GM12864 (cell line): ENCODE measurements at regions not wholly inside any gene's neighbourhood (a gene's known extent, or its start where the extent isn't known, plus 50 kb on each side); places are given as distances from the start of the nearest gene placed in this dataset.

Source experiments
- DNase-seq: peaks from one replicate; pipeline ENCODE4 v3.0.0-alpha.2; 2011; ENCODE audit warnings: low read depth
- H3K4me3 ChIP-seq: 2 replicates; pipeline ENCODE4 v1.5.1; 2011; ENCODE audit warnings: mild to moderate bottlenecking, low read depth, low read length, control low read depth
- TF ChIP-seq, protein P1 (sequence below): IDR thresholded peaks from 2 replicates; pipeline ENCODE4 v1.5.1; 2011; ENCODE audit warnings: low read depth, mild to moderate bottlenecking, moderate library complexity, low read length, control low read depth, inconsistent platforms; ENCODE audit errors: missing control alignments

DNA sequence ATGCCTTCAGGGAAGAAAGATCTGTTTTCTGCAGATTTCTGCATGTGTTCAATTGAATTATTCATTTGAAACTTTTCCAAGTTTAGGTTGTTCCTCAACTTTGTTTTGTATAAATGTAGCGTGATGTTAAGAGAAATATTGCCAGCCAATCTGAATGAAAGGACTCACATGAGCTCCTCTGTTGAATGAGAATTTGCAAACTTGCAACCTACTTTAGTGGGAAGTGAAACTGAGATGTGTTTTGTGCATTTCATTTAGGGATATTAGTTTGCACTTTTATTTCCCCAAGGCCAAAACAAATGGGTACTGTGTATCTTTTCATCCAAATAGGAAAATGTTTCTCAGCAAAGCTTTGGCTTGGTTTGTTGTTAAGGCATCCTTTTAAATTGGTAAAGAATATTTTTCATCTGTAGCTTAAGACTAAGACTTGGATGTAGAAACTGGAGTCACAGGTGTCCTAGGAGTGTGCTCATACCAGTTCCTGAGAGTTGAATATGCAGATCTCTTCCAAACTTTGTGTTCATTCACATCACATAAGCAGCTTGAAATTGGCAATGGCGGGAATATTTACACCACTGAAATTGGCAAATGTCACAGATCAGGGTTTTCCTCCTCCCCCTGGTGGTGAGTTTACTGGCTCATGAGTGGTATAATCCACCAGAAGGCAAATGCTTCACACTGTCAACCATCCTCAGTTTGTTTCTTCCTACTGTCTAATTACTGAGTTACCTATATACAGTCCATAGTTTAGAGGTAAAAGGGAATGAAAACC, 193.6 kb upstream of the BANK1 start:
- no peak for DNase-seq
- H3K4me3 ChIP-seq, result no peak overlapping the region
- TF ChIP-seq, protein P1, sequence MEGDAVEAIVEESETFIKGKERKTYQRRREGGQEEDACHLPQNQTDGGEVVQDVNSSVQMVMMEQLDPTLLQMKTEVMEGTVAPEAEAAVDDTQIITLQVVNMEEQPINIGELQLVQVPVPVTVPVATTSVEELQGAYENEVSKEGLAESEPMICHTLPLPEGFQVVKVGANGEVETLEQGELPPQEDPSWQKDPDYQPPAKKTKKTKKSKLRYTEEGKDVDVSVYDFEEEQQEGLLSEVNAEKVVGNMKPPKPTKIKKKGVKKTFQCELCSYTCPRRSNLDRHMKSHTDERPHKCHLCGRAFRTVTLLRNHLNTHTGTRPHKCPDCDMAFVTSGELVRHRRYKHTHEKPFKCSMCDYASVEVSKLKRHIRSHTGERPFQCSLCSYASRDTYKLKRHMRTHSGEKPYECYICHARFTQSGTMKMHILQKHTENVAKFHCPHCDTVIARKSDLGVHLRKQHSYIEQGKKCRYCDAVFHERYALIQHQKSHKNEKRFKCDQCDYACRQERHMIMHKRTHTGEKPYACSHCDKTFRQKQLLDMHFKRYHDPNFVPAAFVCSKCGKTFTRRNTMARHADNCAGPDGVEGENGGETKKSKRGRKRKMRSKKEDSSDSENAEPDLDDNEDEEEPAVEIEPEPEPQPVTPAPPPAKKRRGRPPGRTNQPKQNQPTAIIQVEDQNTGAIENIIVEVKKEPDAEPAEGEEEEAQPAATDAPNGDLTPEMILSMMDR, result peak; percentile 54

DNA sequence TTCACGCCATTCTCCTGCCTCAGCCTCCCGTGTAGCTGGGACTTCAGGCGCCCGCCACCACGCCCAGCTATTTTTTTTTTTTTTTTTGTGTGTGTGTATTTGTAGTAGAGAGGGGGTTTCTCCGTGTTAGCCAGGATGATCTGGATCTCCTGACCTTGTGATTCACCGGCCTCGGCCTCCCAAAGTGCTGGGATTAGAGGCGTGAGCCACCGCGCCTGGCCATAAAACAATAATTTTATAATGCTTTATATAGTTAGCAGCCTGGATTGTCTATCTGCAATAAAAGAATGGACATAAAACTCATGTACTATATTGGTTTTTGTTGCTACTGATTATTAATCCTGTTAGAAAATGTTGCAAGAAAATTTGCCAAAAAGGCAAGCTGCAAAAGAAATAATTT, 195.9 kb upstream of the BANK1 start:
- no peak overlapping the region for H3K4me3 ChIP-seq
- TF ChIP-seq, protein P1, result no peak
- DNase-seq, result no peak

DNA sequence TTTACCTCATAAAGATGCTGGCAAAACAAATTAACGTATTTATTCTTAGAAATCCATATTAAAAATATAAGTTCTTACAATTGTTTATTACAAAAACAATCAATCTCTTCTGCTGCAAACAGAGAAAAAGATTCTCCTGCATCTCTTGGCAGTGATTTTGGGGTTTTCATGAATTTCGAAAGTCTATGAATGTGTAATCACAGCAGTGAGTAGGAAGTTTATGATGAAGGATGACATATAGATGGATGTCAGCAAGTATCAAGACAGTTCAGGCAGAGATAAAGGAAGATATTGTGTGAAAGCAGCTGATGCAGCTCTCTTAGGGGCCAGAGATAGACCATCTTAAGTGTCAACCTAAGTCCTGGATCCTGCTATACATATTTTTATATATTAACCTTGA, 196.9 kb upstream of the BANK1 start:
- no peak overlapping the region for H3K4me3 ChIP-seq
- DNase-seq, result no peak
- TF ChIP-seq, protein P1, result no peak

DNA sequence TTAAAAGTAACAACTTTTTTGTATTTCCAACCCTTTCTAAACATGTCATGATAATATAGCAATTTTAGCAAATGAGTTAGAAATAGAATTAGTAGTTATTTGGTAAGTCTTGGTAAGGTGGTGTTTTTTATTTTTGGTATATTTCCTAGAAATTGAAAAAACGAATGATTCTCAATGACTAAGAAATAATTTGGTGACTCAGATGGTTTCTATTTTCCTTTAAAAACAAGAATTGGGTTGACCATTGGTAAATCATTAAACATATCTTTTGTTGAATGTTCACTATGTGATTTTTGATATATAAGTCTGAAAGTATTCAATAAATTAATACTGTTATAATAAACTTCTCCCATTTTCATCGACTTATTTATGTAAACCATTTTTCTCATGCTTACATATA, 206.2 kb upstream of the BANK1 start:
- DNase-seq, result no peak
- H3K4me3 ChIP-seq, result no peak overlapping the region
- TF ChIP-seq, protein P1, result no peak

DNA sequence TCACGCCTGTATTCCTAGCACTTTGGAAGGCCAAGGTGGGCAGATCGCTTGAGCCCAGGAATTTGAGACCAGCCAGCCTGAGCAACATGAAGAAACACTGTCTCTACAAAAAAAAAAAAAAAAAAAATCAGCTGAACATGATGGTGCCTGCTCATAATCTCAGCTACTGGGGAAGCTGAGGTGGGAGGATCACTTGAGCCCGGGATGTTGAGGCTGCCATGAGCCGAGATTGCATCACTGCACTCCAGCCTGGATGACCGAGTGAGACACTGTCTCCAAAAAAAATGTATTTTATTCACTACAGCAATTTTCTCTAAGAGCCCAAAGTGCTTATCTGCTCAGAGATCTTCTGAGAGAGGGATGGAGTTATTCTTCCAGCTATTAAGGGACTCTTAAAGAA, 215.8 kb upstream of the PPP3CA start:
- no peak overlapping the region for H3K4me3 ChIP-seq
- TF ChIP-seq, protein P1, result no peak
- DNase-seq, result no peak

DNA sequence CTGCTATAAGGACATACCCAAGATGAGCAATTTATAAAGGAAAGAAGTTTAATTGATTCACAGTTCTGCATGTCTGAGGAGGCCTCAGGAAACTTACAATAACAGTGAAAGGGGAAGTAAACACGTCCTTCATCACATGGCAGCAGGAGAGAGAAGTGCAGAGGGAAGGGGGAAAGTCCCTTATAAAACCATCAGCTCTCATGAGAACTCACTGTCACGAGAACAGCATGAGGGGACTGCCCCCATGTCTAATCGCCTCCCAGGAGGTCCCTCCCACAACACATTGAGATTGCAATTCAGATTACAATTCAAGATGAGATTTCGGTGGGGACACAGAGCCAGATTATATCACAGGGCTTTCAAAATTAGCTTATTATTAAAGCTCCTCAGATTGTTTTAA, 209.5 kb upstream of the PPP3CA start:
- TF ChIP-seq, protein P1, result no peak
- H3K4me3 ChIP-seq, result no peak overlapping the region
- peak; percentile 0 for DNase-seq

DNA sequence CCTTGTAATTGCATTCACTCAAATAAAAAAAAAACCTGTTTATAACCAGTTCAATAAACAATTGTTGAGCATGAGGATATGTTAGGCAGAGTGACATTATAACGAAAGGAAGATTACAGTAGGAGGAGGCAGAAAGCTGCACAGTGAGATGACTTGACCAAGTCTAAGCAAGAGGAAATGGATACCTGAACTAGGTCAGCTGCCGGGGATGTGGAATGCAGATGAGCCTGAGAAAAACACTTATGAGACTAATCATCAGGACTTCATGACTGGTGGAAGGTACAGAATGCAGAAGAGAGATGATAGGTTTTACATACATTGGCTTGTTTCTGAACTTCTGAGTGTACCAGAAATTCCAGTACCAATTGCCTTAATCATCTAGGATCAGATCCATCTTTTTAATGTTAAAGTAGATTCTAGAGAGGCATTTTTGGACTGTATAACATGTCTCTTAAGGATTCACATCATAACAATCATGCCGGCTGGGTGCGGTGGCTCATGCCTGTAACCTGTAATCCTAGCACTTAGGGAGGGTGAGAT, 208.1 kb upstream of the PPP3CA start:
- no peak overlapping the region for H3K4me3 ChIP-seq
- DNase-seq, result no peak
- TF ChIP-seq, protein P1, result no peak
